Central memory CD8-positive, alpha-beta T cell (primary cell): ENCODE measurements at regions not wholly inside any gene's neighbourhood (a gene's known extent, or its start where the extent isn't known, plus 50 kb on each side); places are given as distances from the start of the nearest gene placed in this dataset.
"Not testable (repeated sequence)": the region's sequence is repeated elsewhere in the genome, so short reads cannot be mapped to it uniquely, and the experiment has no call there.

Source experiments
- ATAC-seq: fragments of 150-1000 bp; cut with Tn5 transposase; replicated peaks from 2 replicates; pipeline ENCODE4 v1.10.0; 2022; ENCODE audit warnings: mild to moderate bottlenecking, moderate FRiP score, moderate number of reproducible peaks; ENCODE audit not compliant: poor library complexity, severe bottlenecking; ENCODE audit errors: extremely low read depth
- DNase-seq, 2 donors: peaks; one replicate each; pipeline ENCODE4 v3.0.0; 2021; ENCODE audit warnings: low spot score in 2 of 2
- H3K27ac Mint-ChIP-seq: one replicate; pipeline ENCODE4 v1.8.0; 2022; ENCODE audit warnings: low read depth, mild to moderate bottlenecking, moderate library complexity, mixed read lengths
- H3K27me3 Mint-ChIP-seq: one replicate; pipeline ENCODE4 v1.8.0; 2022; ENCODE audit warnings: mixed read lengths
- H3K36me3 Mint-ChIP-seq: one replicate; pipeline ENCODE4 v1.8.0; 2022; ENCODE audit warnings: mild to moderate bottlenecking, moderate library complexity, mixed read lengths; ENCODE audit not compliant: insufficient read depth
- H3K4me1 Mint-ChIP-seq: one replicate; pipeline ENCODE4 v1.8.0; 2022; ENCODE audit warnings: mixed read lengths
- H3K4me3 Mint-ChIP-seq: one replicate; pipeline ENCODE4 v1.8.0; 2022; ENCODE audit warnings: mild to moderate bottlenecking, moderate library complexity, mixed read lengths
- H3K9me3 Mint-ChIP-seq: one replicate; pipeline ENCODE4 v1.8.0; 2022; ENCODE audit warnings: mixed read lengths

DNA sequence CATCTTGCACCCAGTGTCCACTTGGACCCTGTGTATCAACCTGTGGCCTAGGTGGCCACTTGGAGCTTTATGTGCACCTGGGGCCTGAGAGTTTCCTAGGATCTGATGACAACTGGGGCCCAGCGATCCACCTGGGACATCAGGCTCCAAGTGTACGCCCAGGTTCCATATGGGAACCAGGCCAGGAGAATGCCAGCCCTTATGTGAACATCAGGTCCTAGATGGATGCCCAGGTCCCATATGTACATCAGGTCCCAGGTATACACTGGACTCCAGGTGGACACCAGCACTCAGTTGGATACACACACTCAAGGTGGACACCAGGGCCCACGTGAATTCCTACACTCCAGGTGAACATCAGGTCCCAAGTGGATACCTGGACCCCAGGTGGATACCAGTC is 198.8 kb downstream of the POTEM start:
- not testable (repeated sequence) for ATAC-seq, DNase-seq, H3K4me3 Mint-ChIP-seq, H3K36me3 Mint-ChIP-seq, H3K9me3 Mint-ChIP-seq, H3K4me1 Mint-ChIP-seq, H3K27me3 Mint-ChIP-seq, H3K27ac Mint-ChIP-seq

- not testable (repeated sequence) for H3K27me3 Mint-ChIP-seq, ATAC-seq, H3K36me3 Mint-ChIP-seq, H3K27ac Mint-ChIP-seq, H3K4me3 Mint-ChIP-seq, H3K9me3 Mint-ChIP-seq, H3K4me1 Mint-ChIP-seq
- peak in 1 of 2 donors; percentile 22 for DNase-seq
These were observed 200.4 kb downstream of the POTEM start for GRCh38 chr14:19167454-19168190.

DNA sequence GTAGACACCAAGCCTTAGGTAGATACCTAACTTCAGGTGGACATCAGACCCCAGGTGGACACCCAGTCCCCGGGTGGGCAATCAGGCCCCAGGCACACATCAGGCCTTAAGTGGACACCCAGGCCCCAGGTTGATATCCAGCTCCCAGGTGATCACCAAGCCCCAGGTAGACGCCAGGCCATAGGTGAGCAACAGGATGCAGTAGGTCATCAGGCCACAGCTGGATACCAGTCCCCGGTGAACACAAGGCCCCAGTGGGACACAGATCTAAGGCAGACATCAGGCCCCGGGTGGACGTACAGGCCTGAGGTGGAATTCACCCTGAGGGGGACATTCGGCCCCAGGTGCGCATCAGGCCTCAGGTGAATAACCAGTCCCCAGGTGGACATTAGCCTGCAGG is 201.0 kb downstream of the POTEM start:
- H3K9me3 Mint-ChIP-seq, ATAC-seq, H3K4me1 Mint-ChIP-seq, H3K36me3 Mint-ChIP-seq, H3K4me3 Mint-ChIP-seq, H3K27me3 Mint-ChIP-seq, H3K27ac Mint-ChIP-seq: not testable (repeated sequence)
- DNase-seq, result peak in 1 of 2 donors; percentile 23

DNA sequence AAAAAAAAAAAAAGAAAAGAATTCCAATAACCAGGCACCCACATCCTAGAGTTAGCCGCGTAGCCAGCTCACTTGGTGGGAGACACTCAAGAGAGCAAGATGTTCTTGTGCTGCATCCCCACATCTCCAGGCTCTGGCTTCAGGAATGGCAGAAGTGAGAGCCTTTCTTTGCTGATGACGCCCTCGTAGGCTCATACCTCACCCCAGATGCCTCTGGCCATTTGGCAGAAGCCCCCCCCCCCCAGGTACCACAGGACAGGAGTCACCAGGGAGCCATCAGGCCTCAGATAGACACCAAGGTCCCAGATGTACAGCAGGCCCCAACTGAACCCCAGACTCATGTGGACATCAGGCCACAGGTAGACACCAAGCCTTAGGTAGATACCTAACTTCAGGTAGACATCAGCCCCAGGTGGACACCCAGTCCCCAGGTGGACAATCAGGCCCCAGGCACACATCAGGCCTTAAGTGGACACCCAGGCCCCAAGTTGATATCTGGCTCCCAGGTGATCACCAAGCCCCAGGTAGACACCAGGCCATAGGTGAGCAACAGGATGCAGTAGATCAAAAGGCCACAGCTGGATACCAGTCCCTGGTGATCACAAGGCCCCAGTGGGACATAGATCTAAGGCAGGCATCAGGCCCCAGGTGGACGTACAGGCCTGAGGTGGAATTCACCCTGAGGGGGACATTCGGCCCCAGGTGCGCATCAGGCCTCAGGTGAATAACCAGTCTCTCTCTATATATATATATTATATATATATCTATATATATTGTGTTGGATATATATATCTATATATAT is 202.5 kb downstream of the POTEM start:
- ATAC-seq, H3K4me3 Mint-ChIP-seq, DNase-seq, H3K27ac Mint-ChIP-seq, H3K4me1 Mint-ChIP-seq, H3K9me3 Mint-ChIP-seq, H3K36me3 Mint-ChIP-seq, H3K27me3 Mint-ChIP-seq: not testable (repeated sequence)

DNA sequence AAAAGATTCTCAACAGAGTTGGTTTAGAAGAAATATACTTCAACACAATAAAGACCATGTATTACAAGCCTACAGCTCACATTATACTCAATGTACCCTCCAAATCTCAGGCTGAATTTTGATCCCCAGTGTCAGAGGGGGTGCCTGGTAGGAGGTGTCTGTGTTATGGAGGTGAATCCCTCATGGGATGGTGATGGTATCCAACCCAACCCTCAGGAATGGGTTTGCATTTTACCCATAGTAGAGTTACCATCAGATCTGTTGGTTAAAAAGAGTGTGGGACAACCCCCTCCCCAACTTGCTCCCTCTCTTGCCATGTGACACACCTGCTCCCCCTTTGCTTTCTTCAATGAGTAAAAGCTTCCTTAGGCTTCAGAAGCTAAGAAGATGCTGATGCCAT is 205.5 kb downstream of the POTEM start:
- H3K27me3 Mint-ChIP-seq, DNase-seq, ATAC-seq, H3K4me1 Mint-ChIP-seq, H3K9me3 Mint-ChIP-seq, H3K4me3 Mint-ChIP-seq, H3K36me3 Mint-ChIP-seq, H3K27ac Mint-ChIP-seq: not testable (repeated sequence)

DNA sequence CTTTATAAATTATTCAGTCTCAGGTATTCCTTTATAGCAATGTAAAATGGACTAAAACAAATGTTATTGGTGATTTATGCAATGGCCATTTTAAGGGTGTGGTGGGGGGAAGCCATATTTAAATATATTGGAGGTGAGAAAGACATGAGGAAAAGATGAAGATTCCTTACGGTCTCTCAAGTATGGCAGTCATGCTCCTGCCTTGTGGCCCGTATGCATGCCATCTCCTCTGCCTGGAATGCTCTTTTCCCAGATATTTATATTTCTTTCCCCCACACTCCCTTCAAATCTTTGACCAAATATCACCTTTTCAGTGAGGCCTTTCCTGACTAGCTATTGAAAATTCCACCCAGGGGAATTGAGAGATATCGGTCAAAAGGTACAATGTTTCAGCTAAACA is 206.0 kb downstream of the POTEM start:
- not testable (repeated sequence) for ATAC-seq, H3K27ac Mint-ChIP-seq, DNase-seq, H3K4me1 Mint-ChIP-seq, H3K27me3 Mint-ChIP-seq, H3K36me3 Mint-ChIP-seq, H3K4me3 Mint-ChIP-seq, H3K9me3 Mint-ChIP-seq

DNA sequence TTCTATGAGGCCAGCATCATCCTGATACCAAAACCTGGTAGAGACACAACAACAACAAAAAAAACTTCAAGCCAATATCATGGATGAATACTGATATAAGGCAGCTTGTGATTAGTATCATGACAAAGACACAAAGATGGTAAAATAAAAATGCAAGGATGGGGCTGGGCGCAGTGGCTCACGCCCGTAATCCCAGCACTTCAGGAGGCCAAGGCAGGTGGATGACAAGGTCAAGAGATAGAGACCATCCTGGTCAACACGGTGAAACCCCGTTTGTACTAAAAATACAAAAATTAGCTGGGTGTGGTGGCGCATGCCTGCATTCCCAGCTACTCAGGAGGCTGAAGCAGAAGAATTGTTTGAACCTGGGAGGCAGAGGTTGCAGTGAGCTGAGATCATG is 210.2 kb downstream of the POTEM start:
- not testable (repeated sequence) for DNase-seq, H3K4me3 Mint-ChIP-seq, H3K36me3 Mint-ChIP-seq, H3K27ac Mint-ChIP-seq, H3K4me1 Mint-ChIP-seq, H3K27me3 Mint-ChIP-seq, ATAC-seq
- peaks cover 16% of the 10 kb centered on the region for H3K9me3 Mint-ChIP-seq

DNA sequence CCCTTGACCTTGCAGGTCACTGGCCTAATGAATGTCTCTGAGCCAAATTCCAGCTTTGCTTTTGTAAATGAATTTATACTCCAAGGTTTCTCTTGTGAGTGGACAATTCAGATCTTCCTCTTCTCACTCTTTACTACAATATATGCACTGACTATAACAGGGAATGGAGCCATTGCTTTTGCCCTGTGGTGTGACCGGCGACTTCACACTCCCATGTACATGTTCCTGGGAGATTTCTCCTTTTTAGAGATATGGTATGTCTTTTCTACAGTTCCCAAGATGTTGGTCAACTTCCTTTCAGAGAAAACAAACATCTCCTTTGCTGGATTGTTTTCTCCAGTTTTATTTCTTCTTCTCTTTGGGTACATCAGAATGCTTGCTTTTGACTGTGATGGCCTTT is 213.1 kb downstream of the POTEM start:
- not testable (repeated sequence) for H3K36me3 Mint-ChIP-seq, H3K27me3 Mint-ChIP-seq, H3K27ac Mint-ChIP-seq, DNase-seq, H3K4me1 Mint-ChIP-seq, H3K4me3 Mint-ChIP-seq, ATAC-seq
- H3K9me3 Mint-ChIP-seq, result peaks cover 14% of the 10 kb centered on the region

DNA sequence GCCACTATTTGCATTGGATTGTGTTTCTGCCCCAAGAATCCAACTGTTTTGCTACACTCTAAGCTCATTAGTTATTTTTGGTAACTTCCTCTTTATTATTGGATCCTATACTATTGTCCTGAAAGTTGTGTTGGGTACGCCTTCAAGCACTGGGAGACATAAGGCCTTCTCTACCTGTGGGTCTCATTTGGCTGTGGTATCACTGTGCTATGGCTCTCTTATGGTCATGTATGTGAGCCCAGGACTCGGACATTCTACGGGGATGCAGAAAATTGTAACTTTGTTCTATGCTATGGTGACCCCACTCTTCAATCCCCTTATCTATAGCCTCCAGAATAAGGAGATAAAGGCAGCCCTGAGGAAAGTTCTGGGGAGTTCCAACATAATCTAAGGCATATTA is 213.6 kb downstream of the POTEM start:
- DNase-seq, H3K36me3 Mint-ChIP-seq, H3K27me3 Mint-ChIP-seq, H3K27ac Mint-ChIP-seq, H3K4me3 Mint-ChIP-seq, H3K4me1 Mint-ChIP-seq, ATAC-seq: not testable (repeated sequence)
- H3K9me3 Mint-ChIP-seq, result peaks cover 11% of the 10 kb centered on the region

DNA sequence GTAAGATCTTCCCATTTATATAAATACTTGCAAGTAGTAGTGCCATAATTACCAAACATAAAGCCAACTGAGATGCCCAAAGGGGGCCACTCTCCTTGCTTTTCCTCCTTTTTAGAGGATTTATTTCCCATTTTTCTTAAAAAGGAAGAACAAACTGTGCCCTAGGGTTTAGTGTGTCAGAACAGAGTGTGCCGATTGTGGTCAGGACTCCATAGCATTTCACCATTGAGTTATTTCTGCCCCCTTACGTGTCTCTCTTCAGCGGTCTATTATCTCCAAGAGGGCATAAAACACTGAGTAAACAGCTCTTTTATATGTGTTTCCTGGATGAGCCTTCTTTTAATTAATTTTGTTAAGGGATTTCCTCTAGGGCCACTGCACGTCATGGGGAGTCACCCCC is 227.9 kb downstream of the POTEM start:
- not testable (repeated sequence) for H3K9me3 Mint-ChIP-seq, H3K36me3 Mint-ChIP-seq, DNase-seq, H3K4me3 Mint-ChIP-seq, H3K27ac Mint-ChIP-seq, H3K4me1 Mint-ChIP-seq, ATAC-seq, H3K27me3 Mint-ChIP-seq

GRCh38 chr14:19197488-19198234 is 230.4 kb downstream of the POTEM start:
- not testable (repeated sequence) for H3K36me3 Mint-ChIP-seq

GRCh38 chr14:19198341-19198740 is 231.1 kb downstream of the POTEM start:
- not testable (repeated sequence) for H3K36me3 Mint-ChIP-seq, H3K4me1 Mint-ChIP-seq, H3K27me3 Mint-ChIP-seq, H3K4me3 Mint-ChIP-seq, H3K9me3 Mint-ChIP-seq, DNase-seq, ATAC-seq, H3K27ac Mint-ChIP-seq

More at GRCh38 chr14:19197488-19198234, 230.4 kb downstream of the POTEM start:
- DNase-seq, H3K4me3 Mint-ChIP-seq, H3K9me3 Mint-ChIP-seq, H3K27me3 Mint-ChIP-seq, H3K4me1 Mint-ChIP-seq, H3K27ac Mint-ChIP-seq, ATAC-seq: not testable (repeated sequence)
